ENCODE measurements at regions not wholly inside any gene's neighbourhood (a gene's known extent, or its start where the extent isn't known, plus 50 kb on each side); places are given as distances from the start of the nearest gene placed in this dataset.

- TF ChIP-seq CTCF (IDR thresholded peaks at IDR 0.05 in 8 of 11, conservative IDR thresholded peaks at IDR 0.05 in 3 of 11): no peak
- TF ChIP-seq POLR2AphosphoS5 (IDR thresholded peaks at IDR 0.05): no peak
- no peak for TF ChIP-seq POLR2A (IDR thresholded peaks at IDR 0.05)
Observed at GRCh38 chr20:55936209-55936595, 69.1 kb downstream of the CBLN4 start.

Data from spleen (tissue), 7 donors.